PFSK-1 (cell line): ENCODE measurements at regions not wholly inside any gene's neighbourhood (a gene's known extent, or its start where the extent isn't known, plus 50 kb on each side); places are given as distances from the start of the nearest gene placed in this dataset.

Experiments
- FOXP2 ChIP-seq: optimal IDR thresholded peaks from 2 replicates; pipeline ENCODE3; 2011; ENCODE audit warnings: borderline replicate concordance, control low read depth, inconsistent platforms; ENCODE audit not compliant: insufficient read depth; ENCODE audit errors: extremely low read length, extremely low read depth
- POLR2AphosphoS5 ChIP-seq: IDR thresholded peaks from 2 replicates; pipeline ENCODE4 v1.6.1; 2012; ENCODE audit warnings: low read depth, mild to moderate bottlenecking, control low read depth, low read length, moderate library complexity
- REST ChIP-seq, 2 experiments: IDR thresholded peaks; 2 replicates each; pipeline versions ENCODE4 v1.6.1 to v1.8.0; 2011 to 2012; ENCODE audit warnings: low read depth in 2 of 2, low read length in 2 of 2, control low read depth in 1 of 2, inconsistent platforms in 1 of 2, mild to moderate bottlenecking in 1 of 2, moderate library complexity in 1 of 2; ENCODE audit not compliant: insufficient read depth in 1 of 2
- SIN3A ChIP-seq: IDR thresholded peaks from 2 replicates; pipeline ENCODE4 v1.6.1; 2012; ENCODE audit warnings: mild to moderate bottlenecking, low read length, moderate library complexity, borderline replicate concordance; ENCODE audit not compliant: insufficient read depth
- TAF1 ChIP-seq: IDR thresholded peaks from 2 replicates; pipeline ENCODE4 v1.6.1; 2012; ENCODE audit warnings: low read length, control low read depth, borderline replicate concordance; ENCODE audit not compliant: insufficient read depth

DNA sequence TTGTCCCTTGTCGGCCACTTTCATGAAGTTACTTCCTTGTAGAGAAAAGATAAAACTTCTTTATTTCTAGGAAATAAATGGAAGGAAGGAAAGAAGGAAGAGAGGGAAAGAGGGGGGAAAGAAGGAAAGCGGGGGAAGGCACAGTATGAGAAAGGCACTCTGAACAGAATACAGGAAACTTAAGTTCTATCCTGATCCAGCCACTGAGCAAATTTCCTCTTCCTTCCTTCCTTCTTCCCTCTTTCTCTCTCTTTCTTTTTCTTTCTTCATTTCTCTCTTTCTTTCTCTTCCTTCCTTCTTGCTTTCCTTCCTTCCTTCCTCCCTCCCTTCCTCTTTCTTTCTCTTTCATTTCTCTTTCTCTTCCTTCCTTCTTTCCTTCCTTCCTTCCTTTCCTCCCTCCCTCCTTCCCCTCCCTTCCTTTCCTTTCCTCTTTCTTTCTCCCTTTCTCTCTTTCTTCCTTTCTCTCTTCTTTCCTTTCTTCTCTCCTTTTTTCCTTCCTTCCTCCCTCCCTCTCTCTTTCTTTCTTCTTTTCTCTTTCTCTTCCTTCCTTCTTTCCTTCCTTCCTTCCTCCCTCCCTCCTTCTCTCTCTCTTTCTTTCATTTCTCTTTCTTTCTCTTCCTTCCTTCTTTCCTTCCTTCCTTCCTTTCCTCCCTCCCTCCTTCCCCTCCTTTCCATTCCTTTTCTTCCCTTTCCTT, 240.2 kb upstream of the BRINP1 start:
- TF ChIP-seq POLR2AphosphoS5 (no peak), SIN3A (no peak), REST (IDR thresholded peaks at IDR 0.05; ENCODE audit: insufficient read depth in 1 of 2, low read depth in 2 of 2, low read length in 2 of 2) (no peak), FOXP2 (no peak), TAF1 (no peak)

DNA sequence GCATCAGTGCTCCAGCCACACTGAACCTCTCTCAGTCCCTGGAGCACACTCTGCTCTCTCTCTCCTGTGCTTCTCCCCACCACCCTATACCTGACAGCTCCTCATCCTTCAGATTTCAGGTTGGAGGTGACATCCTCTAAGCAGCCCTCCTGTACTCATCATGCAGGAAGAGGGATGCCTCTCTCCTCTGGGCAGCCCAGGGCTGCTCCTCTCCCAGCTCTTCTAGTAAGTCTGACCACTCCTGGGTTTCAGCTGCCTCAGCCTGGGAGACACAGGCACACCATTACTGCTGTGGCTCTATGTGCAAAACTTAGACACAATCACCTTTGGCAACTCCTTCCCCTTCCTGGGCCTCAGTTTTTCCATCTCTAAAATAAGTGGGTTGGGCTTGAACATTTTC, 232.4 kb upstream of the BRINP1 start:
- TF ChIP-seq REST (IDR thresholded peaks at IDR 0.05; ENCODE audit: insufficient read depth in 1 of 2, low read depth in 2 of 2, low read length in 2 of 2) (no peak), FOXP2 (no peak), SIN3A (no peak), POLR2AphosphoS5 (no peak), TAF1 (no peak)

GRCh38 chr9:119597499-119597898, 228.3 kb upstream of the BRINP1 start:
- TF ChIP-seq REST (IDR thresholded peaks at IDR 0.05; ENCODE audit: insufficient read depth in 1 of 2, low read depth in 2 of 2, low read length in 2 of 2), result no peak
- TF ChIP-seq TAF1, result no peak
- TF ChIP-seq POLR2AphosphoS5, result no peak
- TF ChIP-seq SIN3A, result no peak
- no peak for TF ChIP-seq FOXP2

DNA sequence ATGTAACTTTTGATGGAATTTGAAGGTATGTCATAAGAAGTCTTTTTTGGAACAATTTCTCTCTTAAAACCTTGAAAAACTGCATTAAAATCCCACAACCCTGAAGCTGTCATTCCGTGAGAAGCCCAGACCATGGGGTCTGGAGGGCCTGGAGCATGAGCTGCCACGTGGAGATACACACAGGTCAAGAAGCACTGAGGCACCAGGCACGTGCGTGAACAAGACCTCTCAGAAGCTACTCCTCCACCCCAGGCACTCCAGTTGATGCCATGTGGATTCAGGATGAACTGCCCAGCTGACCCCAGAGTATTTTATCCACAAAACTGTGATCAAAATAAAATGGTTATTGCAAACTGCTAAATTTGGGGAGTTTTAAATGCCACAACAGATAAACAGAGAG, 227.5 kb upstream of the BRINP1 start:
- TF ChIP-seq SIN3A (no peak), REST (IDR thresholded peaks at IDR 0.05; ENCODE audit: insufficient read depth in 1 of 2, low read depth in 2 of 2, low read length in 2 of 2) (no peak), TAF1 (no peak), POLR2AphosphoS5 (no peak), FOXP2 (no peak)
